Keratinocyte (primary cell): ENCODE measurements at regions not wholly inside any gene's neighbourhood (a gene's known extent, or its start where the extent isn't known, plus 50 kb on each side); places are given as distances from the start of the nearest gene placed in this dataset.

Experiments used
- CTCF ChIP-seq, 3 experiments: IDR thresholded peaks in 1 of 3; conservative IDR thresholded peaks in 1 of 3; optimal IDR thresholded peaks in 1 of 3; 2 replicates in 2 of 3; 3 replicates in 1 of 3; pipeline versions ENCODE3 to v1.5.1; 2011; ENCODE audit warnings: low read length in 3 of 3, mild to moderate bottlenecking in 3 of 3, moderate library complexity in 2 of 3, control low read depth in 1 of 3, inconsistent platforms in 1 of 3; ENCODE audit not compliant: insufficient read depth in 2 of 3; ENCODE audit errors: extremely low read depth in 1 of 3
- EZH2 ChIP-seq: IDR thresholded peaks from one replicate; pipeline ENCODE4 v1.6.1; 2012; ENCODE audit warnings: inconsistent platforms, mild to moderate bottlenecking, low read length, moderate library complexity

GRCh38 chr13:28584873-28585381 is 74.0 kb upstream of the POMP start:
- TF ChIP-seq CTCF (optimal IDR thresholded peaks at IDR 0.05 in 1 of 3, IDR thresholded peaks at IDR 0.05 in 1 of 3, conservative IDR thresholded peaks at IDR 0.05 in 1 of 3; ENCODE audit: extremely low read depth in 1 of 3, insufficient read depth in 2 of 3, low read length in 3 of 3) (no peak), EZH2 (no peak)
